Epithelial cell of esophagus (primary cell): ENCODE measurements at regions not wholly inside any gene's neighbourhood (a gene's known extent, or its start where the extent isn't known, plus 50 kb on each side); places are given as distances from the start of the nearest gene placed in this dataset.
"Not testable (repeated sequence)": the region's sequence is repeated elsewhere in the genome, so short reads cannot be mapped to it uniquely, and the experiment has no call there.

ENCODE experiments used
- DNase-seq: peaks from one replicate; pipeline ENCODE4 v3.0.0; 2010; ENCODE audit warnings: low read depth
- H3K4me3 ChIP-seq: 2 replicates; pipeline ENCODE4 v1.5.1; 2011; ENCODE audit warnings: mild to moderate bottlenecking, low read length, control low read depth
- CTCF ChIP-seq: IDR thresholded peaks from 2 replicates; pipeline ENCODE4 v1.5.1; 2011; ENCODE audit warnings: low read depth, mild to moderate bottlenecking, low read length, control low read depth, inconsistent platforms; ENCODE audit not compliant: insufficient read depth; ENCODE audit errors: missing control alignments

DNA sequence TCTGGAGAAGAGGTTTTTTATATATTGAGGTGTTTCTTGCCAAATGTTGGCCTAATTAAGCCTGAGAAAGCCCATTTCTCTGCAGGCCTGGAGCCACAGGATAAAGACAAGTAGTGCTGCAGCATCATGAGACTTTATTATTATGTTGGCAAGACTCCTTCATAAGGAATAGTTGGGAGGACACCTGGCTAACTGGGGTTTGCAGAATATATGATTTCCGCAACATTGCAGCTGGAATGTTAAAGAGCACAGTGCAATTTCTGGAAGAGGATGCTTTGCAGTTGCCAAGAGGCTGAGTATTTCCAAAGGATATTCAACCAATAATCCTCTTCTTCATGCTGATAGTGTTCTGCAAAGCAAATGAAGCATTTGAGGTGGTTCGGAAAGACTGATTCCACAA lies 1512.8 kb upstream of the LRRTM3 start:
- no peak for DNase-seq
- no peak overlapping the region for H3K4me3 ChIP-seq
- no peak for TF ChIP-seq CTCF

DNA sequence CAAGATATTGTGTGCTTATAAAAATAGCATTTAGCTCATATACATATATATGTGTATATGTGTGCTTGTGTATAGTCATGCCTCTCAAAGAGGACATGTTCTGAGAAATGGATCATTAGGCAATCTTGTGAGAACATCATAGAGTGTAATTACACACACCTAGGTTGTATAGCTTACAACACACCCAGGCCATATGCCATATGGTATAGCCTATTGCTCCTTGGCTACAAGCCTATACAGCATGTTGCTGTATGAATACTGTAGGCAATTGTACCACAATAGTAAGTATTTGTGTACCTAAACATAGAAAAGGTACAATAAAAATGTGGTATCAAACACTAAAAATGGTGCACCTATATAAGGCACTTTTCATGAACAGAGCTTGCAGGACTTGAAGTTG lies 1510.5 kb upstream of the LRRTM3 start:
- H3K4me3 ChIP-seq = no peak overlapping the region
- DNase-seq = peak; percentile 46
- no peak for TF ChIP-seq CTCF

- no peak overlapping the region for H3K4me3 ChIP-seq
- no peak for DNase-seq
- TF ChIP-seq CTCF = no peak
Observed at GRCh38 chr10:65416094-65416493, 1509.7 kb upstream of the LRRTM3 start.

GRCh38 chr10:65419629-65420028 lies 1506.2 kb upstream of the LRRTM3 start:
- H3K4me3 ChIP-seq = no peak overlapping the region
- DNase-seq = peak; percentile 16
- no peak for TF ChIP-seq CTCF

- no peak overlapping the region for H3K4me3 ChIP-seq
- TF ChIP-seq CTCF = no peak
- no peak for DNase-seq
Observed at GRCh38 chr10:65423043-65423442, 1502.8 kb upstream of the LRRTM3 start.

GRCh38 chr10:65429381-65429780 lies 1496.5 kb upstream of the LRRTM3 start:
- H3K4me3 ChIP-seq, DNase-seq: not testable (repeated sequence)

- no peak for DNase-seq
- no peak overlapping the region for H3K4me3 ChIP-seq
- TF ChIP-seq CTCF = no peak
Observed at GRCh38 chr10:65430979-65431378, 1494.9 kb upstream of the LRRTM3 start.

GRCh38 chr10:65470986-65471385 lies 1454.8 kb upstream of the LRRTM3 start:
- DNase-seq = no peak
- no peak overlapping the region for H3K4me3 ChIP-seq
- TF ChIP-seq CTCF = no peak
